ENCODE measurements at regions not wholly inside any gene's neighbourhood (a gene's known extent, or its start where the extent isn't known, plus 50 kb on each side); places are given as distances from the start of the nearest gene placed in this dataset.

DNA sequence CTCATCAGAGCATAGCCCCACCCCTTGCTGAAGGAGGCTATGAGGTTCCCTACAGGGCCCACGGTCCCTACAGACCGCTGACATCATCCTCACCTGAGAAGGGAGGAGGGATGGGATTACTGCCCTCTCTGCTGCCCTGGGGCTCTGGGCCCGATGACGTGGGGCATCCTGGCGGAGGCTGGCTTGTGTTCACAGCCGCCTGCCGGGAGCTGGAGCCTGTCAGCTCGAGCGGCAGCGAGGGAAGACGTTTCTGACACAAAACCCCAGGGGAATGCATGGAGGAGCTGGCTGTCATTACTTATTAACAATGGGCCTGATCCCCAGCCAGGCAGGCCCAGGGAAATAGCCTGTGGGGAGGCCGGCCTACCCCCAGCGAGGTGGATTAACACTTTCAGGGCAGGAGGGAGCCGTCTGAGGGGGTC, 106.6 kb upstream of the ATP6AP2 start:
- no peak overlapping the region for H3K27ac ChIP-seq

DNA sequence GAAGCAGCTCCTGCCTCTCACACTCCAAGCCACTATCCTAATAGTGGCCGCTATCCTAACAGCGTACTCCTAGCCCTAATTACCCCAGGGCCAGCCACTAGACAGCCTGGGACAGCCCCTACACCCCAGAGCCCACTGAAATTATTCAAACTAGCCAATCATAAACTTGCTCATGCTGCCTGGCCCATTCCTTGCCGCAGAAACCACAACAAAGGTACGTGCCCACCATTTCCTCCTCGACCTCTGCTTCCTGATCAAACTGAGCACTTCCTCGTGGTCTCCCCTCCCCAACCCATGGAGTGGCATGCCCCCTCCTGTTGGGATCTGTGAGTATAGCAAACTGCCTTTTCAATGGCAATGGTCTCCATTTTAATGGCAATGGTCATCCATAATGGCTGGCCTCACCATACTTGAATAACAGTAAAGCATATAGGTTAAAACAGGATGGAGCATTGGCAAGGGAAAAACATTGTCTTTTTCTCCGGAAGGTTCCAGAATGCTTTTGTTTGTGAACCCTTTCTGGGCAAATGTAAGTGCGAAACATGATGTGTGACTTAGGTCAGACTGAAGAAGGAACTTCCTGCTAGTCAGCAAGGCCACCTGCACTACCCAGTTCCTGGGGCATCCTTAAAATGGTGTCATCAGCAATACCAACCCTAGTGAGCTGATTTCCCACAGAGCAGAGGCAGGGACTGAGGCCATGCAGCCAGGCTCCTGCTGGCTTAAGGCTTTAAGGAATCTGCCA, 107.1 kb upstream of the ATP6AP2 start:
- intact Hi-C loops (cut with DNase I; ENCODE audit: low total_unique reads): no loop called here
- TF ChIP-seq EP300 (IDR thresholded peaks at IDR 0.05; ENCODE audit: low read depth): no peak
- TF ChIP-seq POLR2AphosphoS5 (IDR thresholded peaks at IDR 0.05): no peak
- TF ChIP-seq, protein P1, sequence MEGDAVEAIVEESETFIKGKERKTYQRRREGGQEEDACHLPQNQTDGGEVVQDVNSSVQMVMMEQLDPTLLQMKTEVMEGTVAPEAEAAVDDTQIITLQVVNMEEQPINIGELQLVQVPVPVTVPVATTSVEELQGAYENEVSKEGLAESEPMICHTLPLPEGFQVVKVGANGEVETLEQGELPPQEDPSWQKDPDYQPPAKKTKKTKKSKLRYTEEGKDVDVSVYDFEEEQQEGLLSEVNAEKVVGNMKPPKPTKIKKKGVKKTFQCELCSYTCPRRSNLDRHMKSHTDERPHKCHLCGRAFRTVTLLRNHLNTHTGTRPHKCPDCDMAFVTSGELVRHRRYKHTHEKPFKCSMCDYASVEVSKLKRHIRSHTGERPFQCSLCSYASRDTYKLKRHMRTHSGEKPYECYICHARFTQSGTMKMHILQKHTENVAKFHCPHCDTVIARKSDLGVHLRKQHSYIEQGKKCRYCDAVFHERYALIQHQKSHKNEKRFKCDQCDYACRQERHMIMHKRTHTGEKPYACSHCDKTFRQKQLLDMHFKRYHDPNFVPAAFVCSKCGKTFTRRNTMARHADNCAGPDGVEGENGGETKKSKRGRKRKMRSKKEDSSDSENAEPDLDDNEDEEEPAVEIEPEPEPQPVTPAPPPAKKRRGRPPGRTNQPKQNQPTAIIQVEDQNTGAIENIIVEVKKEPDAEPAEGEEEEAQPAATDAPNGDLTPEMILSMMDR (IDR thresholded peaks at IDR 0.05): no peak
- no peak for TF ChIP-seq POLR2A (IDR thresholded peaks at IDR 0.05)
- 82% methylated on average over 8 of the region's 8 CpGs; no CpG with 5 or more reads in 1 of the 2 donors for WGBS, 2 donors (ENCODE audit: low coverage in 1 of 2)
- Histone ChIP-seq H3K9me3 (no peaks in the 10 kb centered on the region), H3K4me1 (peaks cover 0 to 16% (median 5%) of the 10 kb centered on the region in 4 donors), H3K27me3 (no peaks in the 10 kb centered on the region), H3K36me3 (no peaks in the 10 kb centered on the region), H3K27ac (no peak overlapping the region), H3K4me3 (no peak overlapping the region)
- in situ Hi-C loops (cut with MboI; ENCODE audit: low pct_ligation_motif_present in 1 of 4, low pct_unique_long_range_greater_than_20kb in 1 of 4, low sequenced_read_pairs in 3 of 4): no loop called here
- DNase-seq: no peak

More for the DNA sequence above, 106.6 kb upstream of the ATP6AP2 start:
- 35% methylated on average over 14 of the region's 14 CpGs; no CpG with 5 or more reads in 1 of the 2 donors for WGBS, 2 donors (ENCODE audit: low coverage in 1 of 2)
- H3K4me3 ChIP-seq: no peak overlapping the region
- TF ChIP-seq, protein P1 (IDR thresholded peaks at IDR 0.05): no peak
- TF ChIP-seq POLR2AphosphoS5 (IDR thresholded peaks at IDR 0.05): no peak
- TF ChIP-seq POLR2A (IDR thresholded peaks at IDR 0.05): no peak
- in situ Hi-C loops (cut with MboI; ENCODE audit: low pct_ligation_motif_present in 1 of 4, low pct_unique_long_range_greater_than_20kb in 1 of 4, low sequenced_read_pairs in 3 of 4): no loop called here
- intact Hi-C loops (cut with DNase I; ENCODE audit: low total_unique reads): no loop called here
- peaks cover 0 to 14% (median 4%) of the 10 kb centered on the region in 4 donors for H3K4me1 ChIP-seq
- no peaks in the 10 kb centered on the region for H3K9me3 ChIP-seq
- no peaks in the 10 kb centered on the region for H3K36me3 ChIP-seq
- no peak for DNase-seq
- no peaks in the 10 kb centered on the region for H3K27me3 ChIP-seq

DNA sequence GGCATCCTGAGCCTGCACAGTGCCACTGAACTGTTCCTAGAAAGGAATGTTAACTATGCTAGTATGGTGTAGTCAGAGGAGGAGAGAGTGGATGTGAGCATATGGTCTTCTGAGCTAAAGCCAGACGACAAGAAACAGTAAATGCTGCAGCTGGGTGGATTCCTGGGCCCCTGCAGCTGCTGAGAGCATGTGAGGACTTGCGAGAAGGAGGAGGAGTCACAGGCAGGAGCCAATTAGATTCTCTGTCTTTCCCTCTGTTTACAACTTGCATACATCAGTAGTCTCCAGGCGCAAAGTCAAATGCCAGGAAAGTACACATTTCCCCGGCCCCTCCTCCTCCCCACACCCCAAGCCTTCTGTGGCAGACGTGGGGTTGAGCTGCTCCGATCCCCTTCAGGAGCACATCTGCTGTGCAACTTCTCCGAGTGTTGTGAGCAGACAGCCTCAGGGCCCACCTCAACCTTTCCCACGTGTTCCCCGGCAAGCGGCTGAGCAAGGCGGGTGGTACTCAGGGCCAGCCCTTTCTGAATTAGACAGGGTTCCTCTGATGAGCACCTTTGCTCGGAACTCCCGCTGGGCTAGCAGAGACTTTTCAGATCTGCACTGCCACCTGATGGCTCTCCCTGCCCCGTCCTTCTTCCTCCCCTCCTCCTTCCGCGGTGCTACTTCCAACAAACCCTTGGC, 108.7 kb upstream of the ATP6AP2 start:
- H3K27ac ChIP-seq: peak overlapping the region; percentile 24 to 44 (median 36)
- peak; percentile 37 for DNase-seq
- peaks cover 0 to 24% (median 7%) of the 10 kb centered on the region in 4 donors for H3K4me1 ChIP-seq
- H3K36me3 ChIP-seq: no peaks in the 10 kb centered on the region
- in situ Hi-C loops (cut with MboI; ENCODE audit: low pct_ligation_motif_present in 1 of 4, low pct_unique_long_range_greater_than_20kb in 1 of 4, low sequenced_read_pairs in 3 of 4): no loop called here
- intact Hi-C loops (cut with DNase I; ENCODE audit: low total_unique reads): no loop called here
- no peaks in the 10 kb centered on the region for H3K27me3 ChIP-seq
- TF ChIP-seq POLR2A (IDR thresholded peaks at IDR 0.05) (no peak), POLR2AphosphoS5 (IDR thresholded peaks at IDR 0.05) (peak in 1 of 3 donors; percentile 25), EP300 (IDR thresholded peaks at IDR 0.05; ENCODE audit: low read depth) (no peak)
- TF ChIP-seq, protein P1 (IDR thresholded peaks at IDR 0.05): peak in 1 of 5 experiments; percentile 11
- WGBS, 2 donors (ENCODE audit: low coverage in 1 of 2): 0 to 32% methylated on average over 1 to 16 of the region's 16 CpGs
- peak overlapping the region in 1 of 4 donors; percentile 14 for H3K4me3 ChIP-seq
- H3K9me3 ChIP-seq: no peaks in the 10 kb centered on the region

DNA sequence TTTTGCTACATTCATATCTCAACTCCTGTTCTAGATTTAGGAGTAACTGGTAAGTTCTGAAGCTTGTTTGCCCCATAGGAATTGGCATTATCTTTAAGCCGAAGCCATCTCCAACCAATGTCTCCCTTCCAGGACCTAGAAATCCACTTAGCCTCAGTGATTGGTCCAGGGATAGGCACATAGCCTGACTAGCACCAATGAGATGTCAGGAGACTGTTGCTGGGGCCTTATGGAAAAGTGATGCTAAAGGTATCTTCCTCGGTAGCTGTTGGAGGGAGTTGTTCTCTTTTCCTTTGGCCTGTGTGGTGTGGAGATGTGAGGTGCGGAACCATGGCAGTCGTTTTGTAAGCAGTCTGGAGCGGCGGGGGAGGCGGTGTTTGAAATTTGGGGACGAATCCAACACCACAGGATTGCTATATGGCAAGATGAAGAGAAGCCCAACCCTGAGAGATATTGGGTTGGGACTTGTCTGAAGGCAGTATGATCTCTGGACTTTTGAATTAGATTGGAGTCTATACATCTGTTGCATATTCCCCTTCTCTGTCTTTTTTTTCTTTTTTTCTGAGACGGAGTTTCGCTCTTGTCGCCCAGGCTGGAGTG, 109.8 kb upstream of the ATP6AP2 start:
- Histone ChIP-seq H3K27me3 (no peaks in the 10 kb centered on the region), H3K9me3 (no peaks in the 10 kb centered on the region), H3K4me1 (peaks cover 0 to 24% (median 7%) of the 10 kb centered on the region in 4 donors), H3K27ac (no peak overlapping the region), H3K36me3 (no peaks in the 10 kb centered on the region), H3K4me3 (no peak overlapping the region)
- 89% methylated on average over 11 of the region's 11 CpGs; no CpG with 5 or more reads in 1 of the 2 donors for WGBS, 2 donors (ENCODE audit: low coverage in 1 of 2)
- in situ Hi-C loops (cut with MboI; ENCODE audit: low pct_ligation_motif_present in 1 of 4, low pct_unique_long_range_greater_than_20kb in 1 of 4, low sequenced_read_pairs in 3 of 4) (no loop called here), intact Hi-C loops (cut with DNase I; ENCODE audit: low total_unique reads) (no loop called here)
- TF ChIP-seq, protein P1 (IDR thresholded peaks at IDR 0.05): no peak
- TF ChIP-seq EP300 (IDR thresholded peaks at IDR 0.05; ENCODE audit: low read depth) (no peak), POLR2A (IDR thresholded peaks at IDR 0.05) (no peak), POLR2AphosphoS5 (IDR thresholded peaks at IDR 0.05) (no peak)
- DNase-seq: no peak

Data from transverse colon (tissue), 4 donors.